Right atrium auricular region (tissue), 2 donors: ENCODE measurements at regions not wholly inside any gene's neighbourhood (a gene's known extent, or its start where the extent isn't known, plus 50 kb on each side); places are given as distances from the start of the nearest gene placed in this dataset.
"Not testable (repeated sequence)": the region's sequence is repeated elsewhere in the genome, so short reads cannot be mapped to it uniquely, and the experiment has no call there.

Experiments used
- DNase-seq: peaks from one replicate; pipeline ENCODE4 v3.0.0-alpha.2; 2019; ENCODE audit warnings: low spot score
- H3K27ac ChIP-seq, 2 donors: fragments of 200-600 bp; sonication (generic); 1 replicate in 1 of 2; 2 replicates in 1 of 2; pipeline ENCODE4 v1.5.1; 2016 to 2019
- H3K27me3 ChIP-seq, 2 donors: fragments of 200-600 bp; sonication (generic); one replicate each; pipeline versions ENCODE4 v1.5.1 to v1.6.0; 2017 to 2019
- H3K36me3 ChIP-seq: fragments of 200-600 bp; sonication (generic); one replicate; pipeline ENCODE4 v1.5.1; 2016
- H3K4me1 ChIP-seq, 2 donors: fragments of 200-600 bp; sonication (generic); one replicate each; pipeline versions ENCODE4 v1.5.1 to v1.6.0; 2017 to 2019
- H3K4me3 ChIP-seq, 2 donors: fragments of 200-600 bp; sonication (generic); 1 replicate in 1 of 2; 2 replicates in 1 of 2; pipeline ENCODE4 v1.5.1; 2017 to 2019; ENCODE audit warnings: mild to moderate bottlenecking in 1 of 2, moderate library complexity in 1 of 2
- H3K9me3 ChIP-seq, 2 donors: fragments of 200-600 bp; sonication (generic); one replicate each; pipeline ENCODE4 v1.5.1; 2019
- CTCF ChIP-seq, 2 donors: fragments of 200-600 bp; sonication (generic); IDR thresholded peaks; one replicate each; pipeline ENCODE4 v1.5.1; 2019; ENCODE audit warnings: antibody characterized with exemption in 2 of 2

GRCh38 chr22:23458663-23459541 lies 121.2 kb downstream of the IGLL1 start:
- Histone ChIP-seq H3K4me1 (no peaks in the 10 kb centered on the region), H3K9me3 (no peaks in the 10 kb centered on the region), H3K36me3 (no peaks in the 10 kb centered on the region), H3K27me3 (no peaks in the 10 kb centered on the region), H3K4me3 (no peak overlapping the region), H3K27ac (no peak overlapping the region)
- DNase-seq: no peak
- no peak for TF ChIP-seq CTCF (IDR thresholded peaks at IDR 0.05)

- no peak for DNase-seq
- H3K4me1 ChIP-seq: no peaks in the 10 kb centered on the region
- no peak for TF ChIP-seq CTCF (IDR thresholded peaks at IDR 0.05)
- no peak overlapping the region for H3K27ac ChIP-seq
- no peaks in the 10 kb centered on the region for H3K36me3 ChIP-seq
- H3K4me3 ChIP-seq: no peak overlapping the region
- H3K9me3 ChIP-seq: no peaks in the 10 kb centered on the region
- H3K27me3 ChIP-seq: no peaks in the 10 kb centered on the region
These were observed 122.6 kb downstream of the IGLL1 start for GRCh38 chr22:23457380-23457985.

- not testable (repeated sequence) for H3K4me1 ChIP-seq, DNase-seq, H3K27ac ChIP-seq, H3K4me3 ChIP-seq, H3K9me3 ChIP-seq, H3K27me3 ChIP-seq, H3K36me3 ChIP-seq
These were observed 123.3 kb downstream of the IGLL1 start for GRCh38 chr22:23456666-23457379.

GRCh38 chr22:23454345-23454744 lies 125.7 kb downstream of the IGLL1 start:
- not testable (repeated sequence) for DNase-seq, H3K9me3 ChIP-seq, H3K4me3 ChIP-seq, H3K4me1 ChIP-seq, H3K36me3 ChIP-seq, H3K27me3 ChIP-seq, H3K27ac ChIP-seq

GRCh38 chr22:23453277-23453676 lies 126.8 kb downstream of the IGLL1 start:
- Histone ChIP-seq H3K27me3 (no peaks in the 10 kb centered on the region), H3K27ac (no peak overlapping the region), H3K36me3 (no peaks in the 10 kb centered on the region), H3K9me3 (no peaks in the 10 kb centered on the region), H3K4me1 (no peaks in the 10 kb centered on the region), H3K4me3 (no peak overlapping the region)
- TF ChIP-seq CTCF (IDR thresholded peaks at IDR 0.05): no peak
- no peak for DNase-seq

- Histone ChIP-seq H3K27ac (no peak overlapping the region), H3K36me3 (no peaks in the 10 kb centered on the region), H3K27me3 (no peaks in the 10 kb centered on the region), H3K4me3 (no peak overlapping the region), H3K9me3 (no peaks in the 10 kb centered on the region), H3K4me1 (no peaks in the 10 kb centered on the region)
- no peak for TF ChIP-seq CTCF (IDR thresholded peaks at IDR 0.05)
- DNase-seq: no peak
These were observed 127.7 kb downstream of the IGLL1 start for GRCh38 chr22:23452231-23453010.

- H3K4me1 ChIP-seq: not testable (repeated sequence)
These were observed 128.4 kb downstream of the IGLL1 start for GRCh38 chr22:23451452-23452230.

GRCh38 chr22:23450821-23451220 lies 129.3 kb downstream of the IGLL1 start:
- H3K9me3 ChIP-seq, H3K27ac ChIP-seq, DNase-seq, H3K4me3 ChIP-seq, H3K4me1 ChIP-seq, H3K36me3 ChIP-seq, H3K27me3 ChIP-seq: not testable (repeated sequence)

More at GRCh38 chr22:23451452-23452230, 128.4 kb downstream of the IGLL1 start:
- H3K36me3 ChIP-seq, DNase-seq, H3K27me3 ChIP-seq, H3K9me3 ChIP-seq, H3K27ac ChIP-seq, H3K4me3 ChIP-seq: not testable (repeated sequence)
